GM18502 (cell line): ENCODE measurements at regions not wholly inside any gene's neighbourhood (a gene's known extent, or its start where the extent isn't known, plus 50 kb on each side); places are given as distances from the start of the nearest gene placed in this dataset.
"Not testable (repeated sequence)": the region's sequence is repeated elsewhere in the genome, so short reads cannot be mapped to it uniquely, and the experiment has no call there.

ENCODE experiments used
- ATAC-seq: cut with Tn5 transposase; IDR thresholded peaks from one replicate; pipeline ENCODE4 v1.9.1; 2021; ENCODE audit warnings: mild to moderate bottlenecking; ENCODE audit not compliant: unreplicated experiment, poor library complexity

- ATAC-seq, result no peak
Measured at GRCh38 chr1:222084048-222084447, 342.2 kb upstream of the DUSP10 start.

- no peak for ATAC-seq
Measured at GRCh38 chr1:222081859-222082258, 340.0 kb upstream of the DUSP10 start.

GRCh38 chr1:222079566-222079965, 337.7 kb upstream of the DUSP10 start:
- no peak for ATAC-seq

GRCh38 chr1:222077206-222077605, 335.3 kb upstream of the DUSP10 start:
- ATAC-seq, result no peak

- no peak for ATAC-seq
Measured at GRCh38 chr1:222074317-222074716, 332.4 kb upstream of the DUSP10 start.

- no peak for ATAC-seq
Measured at GRCh38 chr1:222073307-222073995, 331.6 kb upstream of the DUSP10 start.

GRCh38 chr1:222071387-222071786, 329.5 kb upstream of the DUSP10 start:
- ATAC-seq, result no peak

GRCh38 chr1:222068937-222069336, 327.0 kb upstream of the DUSP10 start:
- no peak for ATAC-seq

- ATAC-seq, result no peak
Measured at GRCh38 chr1:222068101-222068500, 326.2 kb upstream of the DUSP10 start.

GRCh38 chr1:222066539-222066938, 324.6 kb upstream of the DUSP10 start:
- ATAC-seq, result no peak

- ATAC-seq, result no peak
Measured at GRCh38 chr1:222065234-222065633, 323.3 kb upstream of the DUSP10 start.

GRCh38 chr1:222064388-222065211, 322.7 kb upstream of the DUSP10 start:
- no peak for ATAC-seq

GRCh38 chr1:222062640-222063039, 320.8 kb upstream of the DUSP10 start:
- ATAC-seq, result no peak

- no peak for ATAC-seq
Measured at GRCh38 chr1:222061711-222062359, 319.9 kb upstream of the DUSP10 start.

- ATAC-seq, result no peak
Measured at GRCh38 chr1:222060210-222060916, 318.5 kb upstream of the DUSP10 start.

GRCh38 chr1:222058249-222058648, 316.4 kb upstream of the DUSP10 start:
- no peak for ATAC-seq

GRCh38 chr1:222057162-222057561, 315.3 kb upstream of the DUSP10 start:
- ATAC-seq, result no peak

GRCh38 chr1:222054416-222054815, 312.5 kb upstream of the DUSP10 start:
- no peak for ATAC-seq

GRCh38 chr1:222053790-222054294, 312.0 kb upstream of the DUSP10 start:
- no peak for ATAC-seq

- not testable (repeated sequence) for ATAC-seq
Measured at GRCh38 chr1:222051311-222051710, 309.4 kb upstream of the DUSP10 start.
